Testis (tissue), 2 donors: ENCODE measurements at regions not wholly inside any gene's neighbourhood (a gene's known extent, or its start where the extent isn't known, plus 50 kb on each side); places are given as distances from the start of the nearest gene placed in this dataset.

Source experiments
- CTCF ChIP-seq, 3 experiments: fragments of 450-650 bp in 2 of 3; fragments of 200-600 bp in 1 of 3; sonication (generic) in 1 of 3; IDR thresholded peaks; one replicate each; pipeline ENCODE4 v1.5.1; 2016 to 2019; ENCODE audit warnings: antibody characterized with exemption in 3 of 3, mild to moderate bottlenecking in 2 of 3, moderate library complexity in 1 of 3
- POLR2A ChIP-seq: fragments of 450-650 bp; IDR thresholded peaks from one replicate; pipeline ENCODE4 v1.6.1; 2017; ENCODE audit warnings: antibody characterized with exemption, mild to moderate bottlenecking, moderate library complexity

- TF ChIP-seq CTCF (IDR thresholded peaks at IDR 0.05) (no peak), POLR2A (no peak)
Observed at GRCh38 chr1:30422251-30422650, 301.1 kb downstream of the MATN1 start.
